Right lobe of liver (tissue), 6 donors: ENCODE measurements at regions not wholly inside any gene's neighbourhood (a gene's known extent, or its start where the extent isn't known, plus 50 kb on each side); places are given as distances from the start of the nearest gene placed in this dataset.

Source experiments
- ATAC-seq, 4 donors: fragments of 200-7000 bp; cut with Tn5 transposase; one replicate each; pipeline ENCODE4 v1.9.1; 2020; ENCODE audit warnings: mild to moderate bottlenecking in 4 of 4, moderate library complexity in 4 of 4
- DNase-seq, 3 donors: peaks; one replicate each; pipeline ENCODE4 v3.0.0-alpha.2; 2020
- H3K27ac ChIP-seq, 3 donors: fragments of 200-600 bp; one replicate each; pipeline ENCODE4 v1.8.0; 2022
- H3K27me3 ChIP-seq, 2 donors: fragments of 200-600 bp; one replicate each; pipeline ENCODE4 v1.8.0; 2022
- H3K36me3 ChIP-seq, 4 donors: fragments of 200-600 bp; sonication (generic) in 1 of 4; one replicate each; pipeline versions ENCODE4 v1.5.1 to v1.8.0; 2017 to 2022; ENCODE audit warnings: control low read depth in 1 of 4
- H3K4me1 ChIP-seq, 4 donors: fragments of 200-600 bp; sonication (generic) in 1 of 4; one replicate each; pipeline versions ENCODE4 v1.5.1 to v1.8.0; 2017 to 2022; ENCODE audit warnings: control low read depth in 1 of 4
- H3K4me3 ChIP-seq, 3 donors: fragments of 200-600 bp; one replicate each; pipeline ENCODE4 v1.8.0; 2022
- H3K9me3 ChIP-seq, 4 donors: fragments of 200-600 bp; sonication (generic) in 1 of 4; one replicate each; pipeline versions ENCODE4 v1.5.1 to v1.8.0; 2017 to 2022; ENCODE audit warnings: control low read depth in 1 of 4
- CTCF ChIP-seq, 4 donors: fragments of 200-600 bp in 3 of 4; fragments of 450-650 bp in 1 of 4; IDR thresholded peaks; one replicate each; pipeline versions ENCODE4 v1.5.1 to v1.8.0; 2016 to 2022; ENCODE audit warnings: antibody characterized with exemption in 4 of 4, mild to moderate bottlenecking in 2 of 4
- POLR2A ChIP-seq: fragments of 450-650 bp; IDR thresholded peaks from one replicate; pipeline ENCODE4 v1.6.1; 2017; ENCODE audit warnings: antibody characterized with exemption, mild to moderate bottlenecking
- WGBS: methylation state at CpG from one replicate; pipeline ENCODE4 v1.1.6; 2018; ENCODE audit warnings: low coverage, low lambda C conversion rate; ENCODE audit not compliant: insufficient coverage; ENCODE audit errors: missing lambda C conversion rate; 5-methylcytosine and 5-hydroxymethylcytosine counted together
- intact Hi-C, 2 donors: fragments of 100-400 bp; cut with DNase I; formaldehyde crosslinking; loops; one replicate each; pipeline versions ENCODE4 v1.11.2 to v1.14.1; 2022
- donor health status: DM: no; HTN: yes; CAD: no.
- donor health status: DM: no; HTN: no; CAD: no.
- donor health status: DM: no; HTN: no; CAD: no.
- donor health status: DM: no; HTN: yes; CAD: no.
- donor health status: DM: no; HTN: yes; CAD: no.

- WGBS, result 46% methylated on average over 4 of the region's 5 CpGs
- Histone ChIP-seq H3K27ac (no peak overlapping the region), H3K4me1 (no peaks in the 10 kb centered on the region), H3K36me3 (no peaks in the 10 kb centered on the region), H3K27me3 (no peaks in the 10 kb centered on the region), H3K4me3 (no peak overlapping the region), H3K9me3 (no peaks in the 10 kb centered on the region)
- intact Hi-C loops, result no loop called here
- ATAC-seq (no peak), DNase-seq (no peak)
- no peak for TF ChIP-seq POLR2A
- no peak for TF ChIP-seq CTCF (IDR thresholded peaks at IDR 0.05)
Observed at GRCh38 chrX:39367416-39367815, 566.2 kb downstream of the MID1IP1 start.

- H3K36me3 ChIP-seq, result no peaks in the 10 kb centered on the region
- DNase-seq (no peak), ATAC-seq (no peak)
- TF ChIP-seq CTCF (IDR thresholded peaks at IDR 0.05) (no peak), POLR2A (no peak)
- no peaks in the 10 kb centered on the region for H3K9me3 ChIP-seq
- H3K27ac ChIP-seq, result no peak overlapping the region
- H3K27me3 ChIP-seq, result no peaks in the 10 kb centered on the region
- H3K4me1 ChIP-seq, result no peaks in the 10 kb centered on the region
- WGBS, result 78% methylated on average over 3 of the region's 3 CpGs
- intact Hi-C loops, result no loop called here
- no peak overlapping the region for H3K4me3 ChIP-seq
Observed at GRCh38 chrX:39372115-39372514, 570.9 kb downstream of the MID1IP1 start.

GRCh38 chrX:39377157-39377556 is 575.9 kb downstream of the MID1IP1 start:
- Histone ChIP-seq H3K27ac (no peak overlapping the region), H3K27me3 (no peaks in the 10 kb centered on the region), H3K4me1 (no peaks in the 10 kb centered on the region), H3K4me3 (no peak overlapping the region), H3K9me3 (no peaks in the 10 kb centered on the region), H3K36me3 (no peaks in the 10 kb centered on the region)
- no peak for ATAC-seq
- DNase-seq, result no peak
- no peak for TF ChIP-seq CTCF (IDR thresholded peaks at IDR 0.05)
- TF ChIP-seq POLR2A, result no peak
- intact Hi-C loops, result no loop called here

GRCh38 chrX:39377773-39378172 is 576.5 kb downstream of the MID1IP1 start:
- Histone ChIP-seq H3K4me1 (no peaks in the 10 kb centered on the region), H3K36me3 (no peaks in the 10 kb centered on the region), H3K4me3 (no peak overlapping the region), H3K27me3 (no peaks in the 10 kb centered on the region), H3K9me3 (no peaks in the 10 kb centered on the region), H3K27ac (no peak overlapping the region)
- intact Hi-C loops, result no loop called here
- ATAC-seq, result no peak
- TF ChIP-seq CTCF (IDR thresholded peaks at IDR 0.05), result no peak
- TF ChIP-seq POLR2A, result no peak
- DNase-seq, result no peak
- WGBS, result 75% methylated on average over 1 of the region's 1 CpG

- no peak overlapping the region for H3K4me3 ChIP-seq
- H3K36me3 ChIP-seq, result no peaks in the 10 kb centered on the region
- TF ChIP-seq CTCF (IDR thresholded peaks at IDR 0.05) (no peak), POLR2A (no peak)
- intact Hi-C loops, result no loop called here
- H3K27ac ChIP-seq, result no peak overlapping the region
- H3K27me3 ChIP-seq, result no peaks in the 10 kb centered on the region
- 57% methylated on average over 4 of the region's 5 CpGs for whole genome bisulfite sequencing
- H3K4me1 ChIP-seq, result no peaks in the 10 kb centered on the region
- no peak for DNase-seq
- ATAC-seq, result peak in 1 of 4 donors; percentile 27
- no peaks in the 10 kb centered on the region for H3K9me3 ChIP-seq
Observed at GRCh38 chrX:39381422-39381821, 580.2 kb downstream of the MID1IP1 start.
